ENCODE measurements at regions not wholly inside any gene's neighbourhood (a gene's known extent, or its start where the extent isn't known, plus 50 kb on each side); places are given as distances from the start of the nearest gene placed in this dataset.

- TF ChIP-seq, protein P1, sequence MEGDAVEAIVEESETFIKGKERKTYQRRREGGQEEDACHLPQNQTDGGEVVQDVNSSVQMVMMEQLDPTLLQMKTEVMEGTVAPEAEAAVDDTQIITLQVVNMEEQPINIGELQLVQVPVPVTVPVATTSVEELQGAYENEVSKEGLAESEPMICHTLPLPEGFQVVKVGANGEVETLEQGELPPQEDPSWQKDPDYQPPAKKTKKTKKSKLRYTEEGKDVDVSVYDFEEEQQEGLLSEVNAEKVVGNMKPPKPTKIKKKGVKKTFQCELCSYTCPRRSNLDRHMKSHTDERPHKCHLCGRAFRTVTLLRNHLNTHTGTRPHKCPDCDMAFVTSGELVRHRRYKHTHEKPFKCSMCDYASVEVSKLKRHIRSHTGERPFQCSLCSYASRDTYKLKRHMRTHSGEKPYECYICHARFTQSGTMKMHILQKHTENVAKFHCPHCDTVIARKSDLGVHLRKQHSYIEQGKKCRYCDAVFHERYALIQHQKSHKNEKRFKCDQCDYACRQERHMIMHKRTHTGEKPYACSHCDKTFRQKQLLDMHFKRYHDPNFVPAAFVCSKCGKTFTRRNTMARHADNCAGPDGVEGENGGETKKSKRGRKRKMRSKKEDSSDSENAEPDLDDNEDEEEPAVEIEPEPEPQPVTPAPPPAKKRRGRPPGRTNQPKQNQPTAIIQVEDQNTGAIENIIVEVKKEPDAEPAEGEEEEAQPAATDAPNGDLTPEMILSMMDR (IDR thresholded peaks at IDR 0.05): no peak
- Histone ChIP-seq H3K27me3 (no peaks in the 10 kb centered on the region), H3K4me3 (no peak overlapping the region), H3K9me3 (no peaks in the 10 kb centered on the region), H3K27ac (no peak overlapping the region), H3K4me1 (no peaks in the 10 kb centered on the region), H3K36me3 (no peaks in the 10 kb centered on the region)
- DNase-seq (ENCODE audit: low spot score in 2 of 2): no peak
Observed at GRCh38 chr18:42233908-42234307, 278.9 kb downstream of the PIK3C3 start.

- no peak overlapping the region for H3K4me3 ChIP-seq
- TF ChIP-seq EP300 (IDR thresholded peaks at IDR 0.05) (no peak), POLR2A (IDR thresholded peaks at IDR 0.05) (no peak)
- H3K9me3 ChIP-seq: no peaks in the 10 kb centered on the region
- no peaks in the 10 kb centered on the region for H3K4me1 ChIP-seq
- no peaks in the 10 kb centered on the region for H3K27me3 ChIP-seq
- no peaks in the 10 kb centered on the region for H3K36me3 ChIP-seq
- DNase-seq (ENCODE audit: low spot score in 2 of 2): no peak
- H3K27ac ChIP-seq: no peak overlapping the region
- 56 to 61% methylated on average over 5 of the region's 5 CpGs for WGBS, 2 donors
Observed at GRCh38 chr18:42242758-42243157, 287.7 kb downstream of the PIK3C3 start.

- Histone ChIP-seq H3K36me3 (no peaks in the 10 kb centered on the region), H3K4me3 (no peak overlapping the region), H3K9me3 (no peaks in the 10 kb centered on the region), H3K27ac (no peak overlapping the region), H3K4me1 (no peaks in the 10 kb centered on the region), H3K27me3 (no peaks in the 10 kb centered on the region)
- no peak for DNase-seq (ENCODE audit: low spot score in 2 of 2)
- 83 to 89% methylated on average over 4 of the region's 4 CpGs for WGBS, 2 donors
- no peak for TF ChIP-seq POLR2A (IDR thresholded peaks at IDR 0.05)
- TF ChIP-seq, protein P1 (IDR thresholded peaks at IDR 0.05): no peak
- no peak for TF ChIP-seq EP300 (IDR thresholded peaks at IDR 0.05)
Observed at GRCh38 chr18:42245137-42245536, 290.1 kb downstream of the PIK3C3 start.

GRCh38 chr18:42255908-42256765 lies 301.1 kb downstream of the PIK3C3 start:
- no peak for DNase-seq (ENCODE audit: low spot score in 2 of 2)
- no peak overlapping the region for H3K4me3 ChIP-seq
- H3K27me3 ChIP-seq: no peaks in the 10 kb centered on the region
- TF ChIP-seq EP300 (IDR thresholded peaks at IDR 0.05): no peak
- TF ChIP-seq, protein P1 (IDR thresholded peaks at IDR 0.05): no peak
- no peak for TF ChIP-seq POLR2A (IDR thresholded peaks at IDR 0.05)
- H3K9me3 ChIP-seq: peaks cover 0 to 15% (median 0%) of the 10 kb centered on the region in 4 donors
- 92 to 95% methylated on average over 5 of the region's 5 CpGs for WGBS, 2 donors
- H3K4me1 ChIP-seq: no peaks in the 10 kb centered on the region
- no peak overlapping the region for H3K27ac ChIP-seq
- no peaks in the 10 kb centered on the region for H3K36me3 ChIP-seq

GRCh38 chr18:42258301-42258965 lies 303.4 kb downstream of the PIK3C3 start:
- Histone ChIP-seq H3K4me3 (no peak overlapping the region), H3K36me3 (no peaks in the 10 kb centered on the region), H3K27ac (no peak overlapping the region), H3K9me3 (peaks cover 0 to 13% (median 0%) of the 10 kb centered on the region in 4 donors), H3K27me3 (no peaks in the 10 kb centered on the region), H3K4me1 (peaks cover 0 to 8% (median 0%) of the 10 kb centered on the region in 4 donors)
- TF ChIP-seq, protein P1 (IDR thresholded peaks at IDR 0.05): no peak
- TF ChIP-seq EP300 (IDR thresholded peaks at IDR 0.05): no peak
- TF ChIP-seq POLR2A (IDR thresholded peaks at IDR 0.05): no peak
- 43 to 51% methylated on average over 2 of the region's 2 CpGs for WGBS, 2 donors
- no peak for DNase-seq (ENCODE audit: low spot score in 2 of 2)

Measured in tibial nerve (tissue), 4 donors.